GM10266 (cell line): ENCODE measurements at regions not wholly inside any gene's neighbourhood (a gene's known extent, or its start where the extent isn't known, plus 50 kb on each side); places are given as distances from the start of the nearest gene placed in this dataset.

Experiments
- DNase-seq: peaks from one replicate; pipeline ENCODE4 v3.0.0; 2012; ENCODE audit errors: extremely low spot score
- CTCF ChIP-seq: IDR thresholded peaks from 2 replicates; pipeline ENCODE4 v1.5.1; 2012; ENCODE audit warnings: mild to moderate bottlenecking, low read depth; ENCODE audit not compliant: control insufficient read depth, insufficient read depth; ENCODE audit errors: missing control alignments

GRCh38 chr10:80769700-80770160 is 232.0 kb downstream of the SH2D4B start:
- no peak for TF ChIP-seq CTCF
- DNase-seq, result no peak

GRCh38 chr10:80770239-80770638 is 232.5 kb downstream of the SH2D4B start:
- no peak for DNase-seq
- TF ChIP-seq CTCF, result no peak

GRCh38 chr10:80771285-80771684 is 233.6 kb downstream of the SH2D4B start:
- TF ChIP-seq CTCF, result no peak
- no peak for DNase-seq

- TF ChIP-seq CTCF, result no peak
- DNase-seq, result no peak
Measured at GRCh38 chr10:80771902-80772555, 234.3 kb downstream of the SH2D4B start.

- no peak for DNase-seq
- no peak for TF ChIP-seq CTCF
Measured at GRCh38 chr10:80772596-80772995, 234.9 kb downstream of the SH2D4B start.

GRCh38 chr10:80784695-80785094 is 247.0 kb downstream of the SH2D4B start:
- no peak for DNase-seq
- TF ChIP-seq CTCF, result no peak

- no peak for TF ChIP-seq CTCF
- no peak for DNase-seq
Measured at GRCh38 chr10:80786322-80786721, 248.6 kb downstream of the SH2D4B start.
